D721Med (cell line): ENCODE measurements at regions not wholly inside any gene's neighbourhood (a gene's known extent, or its start where the extent isn't known, plus 50 kb on each side); places are given as distances from the start of the nearest gene placed in this dataset.

Experiments used
- DNase-seq: peaks from one replicate; pipeline ENCODE4 v3.0.0; 2011; ENCODE audit warnings: low spot score; ENCODE audit not compliant: insufficient read length
- FAIRE-seq: peaks from 2 replicates; lab custom pipeline; 2011; peaks lifted over from hg19 to GRCh38; lab: Jason Lieb, UNC
- CTCF ChIP-seq: IDR thresholded peaks from 2 replicates; pipeline ENCODE4 v1.5.1; 2012; ENCODE audit warnings: mild to moderate bottlenecking, control low read depth; ENCODE audit not compliant: insufficient read depth; ENCODE audit errors: missing control alignments

DNA sequence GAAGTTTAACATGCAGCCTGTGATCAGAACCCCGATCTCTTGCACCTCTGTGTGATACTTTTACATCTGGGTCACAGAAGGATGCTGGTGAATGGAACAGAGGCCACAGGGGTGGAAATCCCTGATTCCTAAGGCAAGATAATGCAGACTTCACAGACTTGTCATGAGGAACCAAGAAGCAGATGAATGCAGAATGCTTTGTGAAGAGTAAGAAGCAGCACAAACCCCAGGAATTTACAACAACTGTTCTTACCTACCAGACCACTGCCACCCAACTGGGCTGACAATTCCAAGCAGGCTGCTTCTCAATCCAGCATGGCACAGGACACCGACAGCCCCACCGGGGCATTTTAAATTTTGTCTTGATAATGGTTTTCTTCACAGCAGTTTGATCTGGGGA is 113.2 kb upstream of the CD93 start:
- TF ChIP-seq CTCF, result no peak
- FAIRE-seq (no peak), DNase-seq (no peak)

- FAIRE-seq (no peak), DNase-seq (no peak)
- TF ChIP-seq CTCF, result no peak
These were observed 112.7 kb upstream of the CD93 start for GRCh38 chr20:23198815-23199214.

GRCh38 chr20:23197836-23198235 is 111.7 kb upstream of the CD93 start:
- no peak for DNase-seq
- FAIRE-seq, result no peak

DNA sequence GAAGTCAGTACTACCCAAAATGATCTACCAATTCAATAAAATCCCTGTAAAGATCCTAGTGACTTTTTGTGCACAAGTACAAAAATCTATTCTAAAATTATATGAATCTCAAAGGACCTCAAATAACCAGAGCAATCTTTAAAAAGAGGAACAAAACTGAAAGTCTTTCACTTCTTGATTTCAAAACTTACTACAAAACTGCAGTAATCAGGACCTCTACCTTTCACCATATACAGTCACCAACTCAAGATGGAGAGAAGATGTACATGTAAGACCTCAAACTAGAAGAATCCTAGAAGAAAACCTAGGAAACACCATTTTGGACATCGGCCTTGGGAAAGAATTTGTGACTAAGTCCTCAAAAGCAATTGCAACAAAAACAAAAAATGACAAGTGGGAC is 109.5 kb upstream of the CD93 start:
- DNase-seq (no peak), FAIRE-seq (no peak)
- TF ChIP-seq CTCF, result no peak

More at GRCh38 chr20:23197836-23198235, 111.7 kb upstream of the CD93 start:
- no peak for TF ChIP-seq CTCF

DNA sequence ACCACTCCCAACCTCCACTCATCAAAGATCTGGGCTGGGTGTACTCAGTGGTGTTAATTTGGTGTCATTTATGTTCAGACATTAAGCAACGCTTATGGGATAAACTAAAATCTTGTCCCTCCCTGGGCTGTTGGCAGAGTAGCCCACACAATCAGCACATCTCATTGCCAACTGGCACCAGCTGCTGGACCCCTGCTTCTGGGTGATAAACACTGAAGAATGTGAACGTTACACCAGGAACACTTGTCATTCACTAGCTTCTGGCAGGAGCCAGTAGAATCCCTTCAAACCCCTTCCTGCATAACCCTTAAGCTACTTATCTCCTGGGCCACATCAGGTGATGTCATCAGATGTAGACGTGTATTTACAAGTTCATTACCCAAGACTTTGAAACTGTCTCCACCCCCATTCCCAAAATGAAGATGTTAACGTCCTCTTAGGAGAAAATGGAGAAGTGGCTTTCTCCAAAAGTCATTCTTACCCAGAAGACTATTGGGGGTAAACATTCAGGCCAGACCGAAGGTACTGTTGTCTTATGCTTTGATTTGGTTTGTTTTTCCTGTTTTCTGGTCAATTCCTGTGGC is 107.8 kb upstream of the CD93 start:
- FAIRE-seq, result no peak
- DNase-seq, result no peak
- TF ChIP-seq CTCF, result no peak

GRCh38 chr20:23192469-23192868 is 106.3 kb upstream of the CD93 start:
- no peak for TF ChIP-seq CTCF
- no peak for FAIRE-seq
- DNase-seq, result no peak

DNA sequence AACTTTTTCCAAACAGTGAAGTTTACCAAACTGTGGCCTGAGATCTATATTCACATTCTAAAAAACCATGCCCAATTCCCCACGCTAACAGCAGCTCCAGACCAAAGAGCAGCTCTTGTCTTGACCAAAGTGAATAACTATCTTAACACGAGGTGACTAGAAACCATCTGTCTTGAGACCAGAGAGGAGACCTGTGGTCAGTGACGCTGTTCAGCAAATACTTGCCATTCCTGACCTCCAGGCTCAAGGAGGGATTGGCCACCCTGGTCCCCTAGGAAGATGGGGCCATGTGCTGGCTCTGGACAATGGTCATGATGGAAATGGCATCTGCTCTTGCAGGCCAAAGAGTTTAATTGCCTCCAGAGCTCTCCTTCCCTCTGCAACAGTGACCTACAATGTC is 104.4 kb upstream of the CD93 start:
- DNase-seq, result no peak
- FAIRE-seq, result no peak

More for the DNA sequence above, 104.4 kb upstream of the CD93 start:
- TF ChIP-seq CTCF, result no peak
